ENCODE measurements at regions not wholly inside any gene's neighbourhood (a gene's known extent, or its start where the extent isn't known, plus 50 kb on each side); places are given as distances from the start of the nearest gene placed in this dataset.
A peak's percentile ranks its signal among the peaks of the same experiment; 100 is the strongest.

GRCh38 chr5:96195123-96195522 lies 233.5 kb upstream of the ELL2 start:
- Mint-ChIP-seq H3K27ac (no peak overlapping the region), H3K4me3 (ENCODE audit: low read depth) (no peak overlapping the region), H3K9me3 (ENCODE audit: low read depth) (peaks cover 4% of the 10 kb centered on the region), H3K27me3 (no peaks in the 10 kb centered on the region), H3K4me1 (ENCODE audit: low read depth) (peaks cover 25% of the 10 kb centered on the region), H3K36me3 (ENCODE audit: insufficient read depth) (no peaks in the 10 kb centered on the region)
- DNase-seq (ENCODE audit: low spot score, unreplicated experiment): no peak
- TF ChIP-seq CTCF (IDR thresholded peaks at IDR 0.05; ENCODE audit: unreplicated experiment): no peak

GRCh38 chr5:96194593-96194992 lies 232.9 kb upstream of the ELL2 start:
- Mint-ChIP-seq H3K27me3 (no peaks in the 10 kb centered on the region), H3K27ac (no peak overlapping the region), H3K4me1 (ENCODE audit: low read depth) (peaks cover 23% of the 10 kb centered on the region), H3K4me3 (ENCODE audit: low read depth) (no peak overlapping the region), H3K9me3 (ENCODE audit: low read depth) (peaks cover 4% of the 10 kb centered on the region), H3K36me3 (ENCODE audit: insufficient read depth) (no peaks in the 10 kb centered on the region)
- DNase-seq (ENCODE audit: low spot score, unreplicated experiment): no peak
- no peak for TF ChIP-seq CTCF (IDR thresholded peaks at IDR 0.05; ENCODE audit: unreplicated experiment)

GRCh38 chr5:96193946-96194345 lies 232.3 kb upstream of the ELL2 start:
- TF ChIP-seq CTCF (IDR thresholded peaks at IDR 0.05; ENCODE audit: unreplicated experiment): no peak
- Mint-ChIP-seq H3K9me3 (ENCODE audit: low read depth) (peaks cover 4% of the 10 kb centered on the region), H3K36me3 (ENCODE audit: insufficient read depth) (no peaks in the 10 kb centered on the region), H3K27me3 (no peaks in the 10 kb centered on the region), H3K4me1 (ENCODE audit: low read depth) (peaks cover 22% of the 10 kb centered on the region), H3K27ac (no peak overlapping the region), H3K4me3 (ENCODE audit: low read depth) (no peak overlapping the region)
- DNase-seq (ENCODE audit: low spot score, unreplicated experiment): no peak

- Mint-ChIP-seq H3K9me3 (ENCODE audit: low read depth) (peaks cover 17% of the 10 kb centered on the region), H3K4me1 (ENCODE audit: low read depth) (peaks cover 13% of the 10 kb centered on the region), H3K36me3 (ENCODE audit: insufficient read depth) (peaks cover 1% of the 10 kb centered on the region), H3K4me3 (ENCODE audit: low read depth) (no peak overlapping the region), H3K27me3 (no peaks in the 10 kb centered on the region), H3K27ac (no peak overlapping the region)
- DNase-seq (ENCODE audit: low spot score, unreplicated experiment): no peak
- no peak for TF ChIP-seq CTCF (IDR thresholded peaks at IDR 0.05; ENCODE audit: unreplicated experiment)
Measured at GRCh38 chr5:96189987-96190386, 228.3 kb upstream of the ELL2 start.

- peak; percentile 16 for TF ChIP-seq CTCF (IDR thresholded peaks at IDR 0.05; ENCODE audit: unreplicated experiment)
- Mint-ChIP-seq H3K36me3 (ENCODE audit: insufficient read depth) (peaks cover 1% of the 10 kb centered on the region), H3K27me3 (no peaks in the 10 kb centered on the region), H3K9me3 (ENCODE audit: low read depth) (peaks cover 23% of the 10 kb centered on the region), H3K4me3 (ENCODE audit: low read depth) (no peak overlapping the region), H3K27ac (no peak overlapping the region), H3K4me1 (ENCODE audit: low read depth) (peaks cover 11% of the 10 kb centered on the region)
- DNase-seq (ENCODE audit: low spot score, unreplicated experiment): no peak
Measured at GRCh38 chr5:96189028-96189826, 227.6 kb upstream of the ELL2 start.
